ENCODE measurements at regions not wholly inside any gene's neighbourhood (a gene's known extent, or its start where the extent isn't known, plus 50 kb on each side); places are given as distances from the start of the nearest gene placed in this dataset.

GRCh38 chr12:42996869-42997431 lies 407.4 kb upstream of the PRICKLE1 start:
- H3K4me2 ChIP-seq (ENCODE audit: insufficient read depth, low read length): no peak overlapping the region
- no peaks in the 10 kb centered on the region for H3K27me3 ChIP-seq (ENCODE audit: control insufficient read depth in 2 of 2, insufficient read depth in 2 of 2, low read length in 2 of 2)
- FAIRE-seq (no peak), DNase-seq (ENCODE audit: low read depth, low spot score) (no peak)
- H3K36me3 ChIP-seq (ENCODE audit: control insufficient read depth in 2 of 2, extremely low read depth in 1 of 2, insufficient read depth in 2 of 2, low read length in 2 of 2): no peaks in the 10 kb centered on the region
- no peaks in the 10 kb centered on the region for H3K9me3 ChIP-seq (replicated peaks; ENCODE audit: control insufficient read depth, insufficient read depth, low read length)
- CTCF ChIA-PET: interaction anchor here (0.8 kb wide), 1 partner anchor 12 kb away, joined by 3 read pairs; no protein-coding TSS in a partner anchor
- H3K79me2 ChIP-seq (ENCODE audit: control insufficient read depth, insufficient read depth, low read length): no peaks in the 10 kb centered on the region
- no peak overlapping the region for H3K27ac ChIP-seq (ENCODE audit: insufficient read depth, low read depth, low read length)
- BruUV-seq (replicated peaks): no TSS peak
- H2AFZ ChIP-seq (ENCODE audit: low read depth, low read length): no peak overlapping the region
- intact Hi-C loops (cut with micrococcal nuclease) (no loop called here), dilution Hi-C loops (cut with MboI; ENCODE audit: extremely low pct_ligation_motif_present, low sequenced_read_pairs) (no loop called here)
- H3K9me1 ChIP-seq (replicated peaks; ENCODE audit: control insufficient read depth, extremely low read depth, insufficient read depth, low read length): no peaks in the 10 kb centered on the region
- H3K4me1 ChIP-seq (ENCODE audit: control insufficient read depth, extremely low read depth, insufficient read depth, low read length): no peaks in the 10 kb centered on the region
- H3K9ac ChIP-seq (replicated peaks; ENCODE audit: extremely low read depth, insufficient read depth, low read length): no peak overlapping the region
- no peak overlapping the region for H3K4me3 ChIP-seq (replicated peaks in 1 of 3; ENCODE audit: insufficient read depth in 1 of 3, low read depth in 1 of 3, low read length in 3 of 3)
- POLR2A ChIA-PET: interaction anchor here (0.7 kb wide), 1 partner anchor 30 kb away, joined by 3 read pairs; no protein-coding TSS in a partner anchor
- H4K20me1 ChIP-seq (replicated peaks; ENCODE audit: control insufficient read depth, extremely low read depth, insufficient read depth, low read length): no peaks in the 10 kb centered on the region
- TF ChIP-seq EZH2 (IDR thresholded peaks at IDR 0.05; ENCODE audit: borderline replicate concordance, low read depth, low read length, severe bottlenecking) (no peak), MAX (IDR thresholded peaks at IDR 0.05; ENCODE audit: insufficient read depth, insufficient read length) (no peak), CTCF (IDR thresholded peaks at IDR 0.05; ENCODE audit: extremely low read depth in 1 of 2, insufficient read depth in 1 of 2, low read depth in 1 of 2, low read length in 2 of 2) (no peak), FOS (IDR thresholded peaks at IDR 0.05; ENCODE audit: borderline replicate concordance, insufficient read depth, low read length) (no peak), POLR2AphosphoS5 (IDR thresholded peaks at IDR 0.05; ENCODE audit: insufficient read depth, low read depth, low read length) (no peak), JUN (IDR thresholded peaks at IDR 0.05; ENCODE audit: borderline replicate concordance, insufficient read depth, insufficient read length, low read depth) (no peak), POLR2A (IDR thresholded peaks at IDR 0.05; ENCODE audit: low read depth, low read length) (no peak), GATA2 (IDR thresholded peaks at IDR 0.05; ENCODE audit: insufficient read depth, insufficient read length, low read depth, low read length) (no peak), MYC (IDR thresholded peaks at IDR 0.05; ENCODE audit: low read depth, low read length) (no peak)

All from endothelial cell of umbilical vein (primary cell).